IMR-90 (cell line): ENCODE measurements at regions not wholly inside any gene's neighbourhood (a gene's known extent, or its start where the extent isn't known, plus 50 kb on each side); places are given as distances from the start of the nearest gene placed in this dataset.

Experiments
- FOS ChIP-seq: fragments of 150-350 bp; IDR thresholded peaks from 2 replicates; pipeline ENCODE4 v1.6.1; 2016; ENCODE audit warnings: low read depth, low read length
- MAFK ChIP-seq: IDR thresholded peaks from 2 replicates; pipeline ENCODE4 v1.6.1; 2012; ENCODE audit warnings: low read depth, low read length, improper control_type of control experiment
- MXI1 ChIP-seq: IDR thresholded peaks from 2 replicates; pipeline ENCODE4 v1.6.1; 2012; ENCODE audit warnings: low read depth, mild to moderate bottlenecking, low read length, moderate library complexity, borderline replicate concordance
- NFE2L2 ChIP-seq: fragments of 150-350 bp; IDR thresholded peaks from 2 replicates; pipeline ENCODE4 v1.6.1; 2016; ENCODE audit warnings: low read depth, mild to moderate bottlenecking, low read length
- POLR2A ChIP-seq: IDR thresholded peaks from 2 replicates; pipeline ENCODE4 v1.6.1; 2012; ENCODE audit warnings: mild to moderate bottlenecking, low read depth, low read length
- RCOR1 ChIP-seq: IDR thresholded peaks from 2 replicates; pipeline ENCODE4 v1.6.1; 2012; ENCODE audit warnings: mild to moderate bottlenecking, low read length, improper control_type of control experiment; ENCODE audit not compliant: insufficient replicate concordance
- RFX5 ChIP-seq: IDR thresholded peaks from 2 replicates; pipeline ENCODE4 v1.8.0; 2012; ENCODE audit warnings: low read depth, mild to moderate bottlenecking, low read length, moderate library complexity
- SMC3 ChIP-seq: fragments of 150-350 bp; IDR thresholded peaks from 2 replicates; pipeline ENCODE4 v1.6.1; 2016; ENCODE audit warnings: low read depth, mild to moderate bottlenecking, antibody characterized with exemption, low read length, moderate library complexity
- TF ChIP-seq, protein P1 (sequence below): conservative IDR thresholded peaks from 2 replicates; pipeline ENCODE4 v1.5.1; 2012; ENCODE audit warnings: mild to moderate bottlenecking, low read depth, low read length, improper control_type of control experiment
- TF ChIP-seq, protein P2 (sequence below): fragments of 150-350 bp; IDR thresholded peaks from 2 replicates; pipeline ENCODE4 v1.6.1; 2017; ENCODE audit warnings: mild to moderate bottlenecking, antibody characterized with exemption, low read length, low read depth

DNA sequence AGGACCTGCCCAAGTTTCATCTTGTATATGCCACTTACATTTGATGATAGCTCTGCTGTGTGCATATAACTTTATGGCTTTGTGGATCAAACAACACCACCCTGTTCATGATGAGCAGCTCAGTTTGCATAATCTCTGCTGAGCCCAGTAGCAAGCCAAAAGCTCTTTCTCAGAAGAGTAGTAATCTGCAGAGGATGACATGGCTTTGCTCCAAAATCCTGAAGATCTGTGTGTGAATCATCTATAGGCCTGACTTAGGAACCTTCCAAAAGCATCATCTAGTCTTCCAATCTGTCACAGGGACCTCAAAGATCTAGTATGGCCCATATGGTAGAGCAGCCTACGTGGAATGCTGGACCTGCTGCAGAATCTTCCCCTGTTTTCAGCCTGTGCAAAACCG lies 394.6 kb downstream of the PSAT1 start:
- no peak for TF ChIP-seq NFE2L2
- TF ChIP-seq, protein P1, sequence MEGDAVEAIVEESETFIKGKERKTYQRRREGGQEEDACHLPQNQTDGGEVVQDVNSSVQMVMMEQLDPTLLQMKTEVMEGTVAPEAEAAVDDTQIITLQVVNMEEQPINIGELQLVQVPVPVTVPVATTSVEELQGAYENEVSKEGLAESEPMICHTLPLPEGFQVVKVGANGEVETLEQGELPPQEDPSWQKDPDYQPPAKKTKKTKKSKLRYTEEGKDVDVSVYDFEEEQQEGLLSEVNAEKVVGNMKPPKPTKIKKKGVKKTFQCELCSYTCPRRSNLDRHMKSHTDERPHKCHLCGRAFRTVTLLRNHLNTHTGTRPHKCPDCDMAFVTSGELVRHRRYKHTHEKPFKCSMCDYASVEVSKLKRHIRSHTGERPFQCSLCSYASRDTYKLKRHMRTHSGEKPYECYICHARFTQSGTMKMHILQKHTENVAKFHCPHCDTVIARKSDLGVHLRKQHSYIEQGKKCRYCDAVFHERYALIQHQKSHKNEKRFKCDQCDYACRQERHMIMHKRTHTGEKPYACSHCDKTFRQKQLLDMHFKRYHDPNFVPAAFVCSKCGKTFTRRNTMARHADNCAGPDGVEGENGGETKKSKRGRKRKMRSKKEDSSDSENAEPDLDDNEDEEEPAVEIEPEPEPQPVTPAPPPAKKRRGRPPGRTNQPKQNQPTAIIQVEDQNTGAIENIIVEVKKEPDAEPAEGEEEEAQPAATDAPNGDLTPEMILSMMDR = no peak
- TF ChIP-seq SMC3 = no peak
- no peak for TF ChIP-seq RCOR1
- TF ChIP-seq FOS = no peak
- no peak for TF ChIP-seq RFX5
- TF ChIP-seq, protein P2, sequence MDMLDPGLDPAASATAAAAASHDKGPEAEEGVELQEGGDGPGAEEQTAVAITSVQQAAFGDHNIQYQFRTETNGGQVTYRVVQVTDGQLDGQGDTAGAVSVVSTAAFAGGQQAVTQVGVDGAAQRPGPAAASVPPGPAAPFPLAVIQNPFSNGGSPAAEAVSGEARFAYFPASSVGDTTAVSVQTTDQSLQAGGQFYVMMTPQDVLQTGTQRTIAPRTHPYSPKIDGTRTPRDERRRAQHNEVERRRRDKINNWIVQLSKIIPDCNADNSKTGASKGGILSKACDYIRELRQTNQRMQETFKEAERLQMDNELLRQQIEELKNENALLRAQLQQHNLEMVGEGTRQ = no peak
- TF ChIP-seq POLR2A = no peak
- no peak for TF ChIP-seq MAFK
- no peak for TF ChIP-seq MXI1
